GM03348 (cell line): ENCODE measurements at regions not wholly inside any gene's neighbourhood (a gene's known extent, or its start where the extent isn't known, plus 50 kb on each side); places are given as distances from the start of the nearest gene placed in this dataset.

Source experiments
- DNase-seq: peaks from one replicate; pipeline ENCODE4 v3.0.0; 2012; ENCODE audit warnings: low spot score

- DNase-seq, result no peak
Observed at GRCh38 chr10:75294518-75294865, 58.7 kb upstream of the COMTD1 start.

GRCh38 chr10:75294031-75294437 is 58.3 kb upstream of the COMTD1 start:
- peak; percentile 43 for DNase-seq

- no peak for DNase-seq
Observed at GRCh38 chr10:75293446-75293820, 57.7 kb upstream of the COMTD1 start.

GRCh38 chr10:75292794-75293445 is 57.2 kb upstream of the COMTD1 start:
- DNase-seq, result no peak

GRCh38 chr10:75291805-75292204 is 56.0 kb upstream of the COMTD1 start:
- DNase-seq, result no peak

GRCh38 chr10:75288140-75288711 is 52.5 kb upstream of the COMTD1 start:
- no peak for DNase-seq

GRCh38 chr10:75287697-75288096 is 51.9 kb upstream of the COMTD1 start:
- DNase-seq, result no peak

- no peak for DNase-seq
Observed at GRCh38 chr10:75286901-75287300, 51.1 kb upstream of the COMTD1 start.
